Hematopoietic multipotent progenitor cell (in vitro differentiated cells): ENCODE measurements at regions not wholly inside any gene's neighbourhood (a gene's known extent, or its start where the extent isn't known, plus 50 kb on each side); places are given as distances from the start of the nearest gene placed in this dataset.
"Not testable (repeated sequence)": the region's sequence is repeated elsewhere in the genome, so short reads cannot be mapped to it uniquely, and the experiment has no call there.

Experiments used
- DNase-seq, 3 donors: peaks; one replicate each; pipeline ENCODE4 v3.0.0-alpha.2; 2011 to 2015; ENCODE audit warnings: low read depth in 2 of 3, low spot score in 2 of 3

GRCh38 chr5:98510143-98510985, 263.1 kb upstream of the RGMB start:
- no peak for DNase-seq

- no peak for DNase-seq
Observed at GRCh38 chr5:98513380-98513779, 260.1 kb upstream of the RGMB start.

GRCh38 chr5:98514215-98514614, 259.2 kb upstream of the RGMB start:
- no peak for DNase-seq

GRCh38 chr5:98516701-98517100, 256.8 kb upstream of the RGMB start:
- DNase-seq: no peak

GRCh38 chr5:98517560-98518366, 255.7 kb upstream of the RGMB start:
- DNase-seq: no peak

- DNase-seq: no peak
Observed at GRCh38 chr5:98518754-98519153, 254.7 kb upstream of the RGMB start.

GRCh38 chr5:98519571-98519970, 253.9 kb upstream of the RGMB start:
- DNase-seq: no peak

- no peak for DNase-seq
Observed at GRCh38 chr5:98521821-98522220, 251.6 kb upstream of the RGMB start.

- DNase-seq: no peak
Observed at GRCh38 chr5:98524773-98525172, 248.7 kb upstream of the RGMB start.

GRCh38 chr5:98527846-98528245, 245.6 kb upstream of the RGMB start:
- DNase-seq: no peak

- DNase-seq: no peak
Observed at GRCh38 chr5:98529321-98529720, 244.1 kb upstream of the RGMB start.

GRCh38 chr5:98530224-98530623, 243.2 kb upstream of the RGMB start:
- no peak for DNase-seq

- no peak for DNase-seq
Observed at GRCh38 chr5:98535901-98536300, 237.6 kb upstream of the RGMB start.

GRCh38 chr5:98540056-98540455, 233.4 kb upstream of the RGMB start:
- DNase-seq: no peak

- no peak for DNase-seq
Observed at GRCh38 chr5:98541641-98542040, 231.8 kb upstream of the RGMB start.

- DNase-seq: no peak
Observed at GRCh38 chr5:98543490-98543889, 230.0 kb upstream of the RGMB start.

- not testable (repeated sequence) for DNase-seq
Observed at GRCh38 chr5:98546924-98547323, 226.5 kb upstream of the RGMB start.

GRCh38 chr5:98556712-98557111, 216.8 kb upstream of the RGMB start:
- DNase-seq: no peak

- no peak for DNase-seq
Observed at GRCh38 chr5:98557916-98558315, 215.5 kb upstream of the RGMB start.

GRCh38 chr5:98563885-98564653, 209.4 kb upstream of the RGMB start:
- no peak for DNase-seq

GRCh38 chr5:98564836-98565235, 208.6 kb upstream of the RGMB start:
- no peak for DNase-seq
